ENCODE measurements at regions not wholly inside any gene's neighbourhood (a gene's known extent, or its start where the extent isn't known, plus 50 kb on each side); places are given as distances from the start of the nearest gene placed in this dataset.

DNA sequence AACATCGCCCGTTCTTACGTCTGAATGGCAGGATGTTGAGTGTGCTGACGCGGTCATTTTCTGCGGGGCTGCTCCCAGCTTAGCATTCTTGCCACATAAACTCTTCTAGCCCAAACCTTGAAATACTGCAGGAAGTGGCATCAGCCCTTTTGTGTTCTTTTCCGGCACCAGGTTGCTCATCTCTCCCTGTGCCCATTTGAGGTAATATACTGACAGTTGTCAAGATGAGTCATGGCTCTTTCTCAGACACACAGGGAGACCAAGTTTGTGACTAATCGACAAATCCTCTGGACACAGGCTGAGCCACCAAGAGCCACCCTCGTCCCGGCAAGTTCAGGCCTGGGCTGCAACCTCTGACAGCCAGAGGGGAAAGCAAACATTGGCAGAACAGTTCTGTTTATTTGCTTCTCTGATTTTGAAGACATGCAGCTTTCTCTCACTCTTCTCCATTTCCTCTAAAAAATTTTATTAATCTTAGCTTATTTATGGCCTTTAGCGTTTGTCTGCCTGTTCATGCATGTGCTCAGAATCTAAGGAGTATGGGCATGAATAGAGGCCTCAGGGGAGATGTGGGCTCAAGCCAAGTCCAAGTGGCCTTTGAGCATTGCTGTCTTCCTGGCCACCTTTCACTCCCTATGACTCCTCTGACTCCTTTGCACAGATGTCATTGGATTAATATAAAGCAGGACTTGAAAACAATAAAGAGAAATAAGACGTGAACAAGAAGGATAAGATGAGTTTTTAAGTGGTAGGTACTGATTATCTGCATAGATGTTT, 328.2 kb upstream of the JAG1 start:
- TF ChIP-seq OSR1 (CRISPR knock-in tag; IDR thresholded peaks at IDR 0.05) (no peak), SNAI2 (CRISPR knock-in tag; IDR thresholded peaks at IDR 0.05) (no peak), ZC3H10 (CRISPR knock-in tag; IDR thresholded peaks at IDR 0.05) (no peak), ZNF8 (CRISPR knock-in tag; IDR thresholded peaks at IDR 0.05) (no peak), ZFP3 (CRISPR knock-in tag; IDR thresholded peaks at IDR 0.05) (no peak), ZNF70 (CRISPR knock-in tag; IDR thresholded peaks at IDR 0.05) (no peak), GLIS3 (CRISPR knock-in tag; IDR thresholded peaks at IDR 0.05) (no peak), ZFP30 (CRISPR knock-in tag; IDR thresholded peaks at IDR 0.05) (no peak), PPARA (CRISPR knock-in tag; IDR thresholded peaks at IDR 0.05; ENCODE audit: borderline replicate concordance) (no peak), CSDC2 (CRISPR knock-in tag; IDR thresholded peaks at IDR 0.05) (no peak), RARB (CRISPR knock-in tag; IDR thresholded peaks at IDR 0.05) (no peak)
- TF ChIP-seq, protein P1, sequence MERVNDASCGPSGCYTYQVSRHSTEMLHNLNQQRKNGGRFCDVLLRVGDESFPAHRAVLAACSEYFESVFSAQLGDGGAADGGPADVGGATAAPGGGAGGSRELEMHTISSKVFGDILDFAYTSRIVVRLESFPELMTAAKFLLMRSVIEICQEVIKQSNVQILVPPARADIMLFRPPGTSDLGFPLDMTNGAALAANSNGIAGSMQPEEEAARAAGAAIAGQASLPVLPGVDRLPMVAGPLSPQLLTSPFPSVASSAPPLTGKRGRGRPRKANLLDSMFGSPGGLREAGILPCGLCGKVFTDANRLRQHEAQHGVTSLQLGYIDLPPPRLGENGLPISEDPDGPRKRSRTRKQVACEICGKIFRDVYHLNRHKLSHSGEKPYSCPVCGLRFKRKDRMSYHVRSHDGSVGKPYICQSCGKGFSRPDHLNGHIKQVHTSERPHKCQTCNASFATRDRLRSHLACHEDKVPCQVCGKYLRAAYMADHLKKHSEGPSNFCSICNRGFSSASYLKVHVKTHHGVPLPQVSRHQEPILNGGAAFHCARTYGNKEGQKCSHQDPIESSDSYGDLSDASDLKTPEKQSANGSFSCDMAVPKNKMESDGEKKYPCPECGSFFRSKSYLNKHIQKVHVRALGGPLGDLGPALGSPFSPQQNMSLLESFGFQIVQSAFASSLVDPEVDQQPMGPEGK (CRISPR knock-in tag; IDR thresholded peaks at IDR 0.05; ENCODE audit: borderline replicate concordance): no peak
- TF ChIP-seq, protein P2, sequence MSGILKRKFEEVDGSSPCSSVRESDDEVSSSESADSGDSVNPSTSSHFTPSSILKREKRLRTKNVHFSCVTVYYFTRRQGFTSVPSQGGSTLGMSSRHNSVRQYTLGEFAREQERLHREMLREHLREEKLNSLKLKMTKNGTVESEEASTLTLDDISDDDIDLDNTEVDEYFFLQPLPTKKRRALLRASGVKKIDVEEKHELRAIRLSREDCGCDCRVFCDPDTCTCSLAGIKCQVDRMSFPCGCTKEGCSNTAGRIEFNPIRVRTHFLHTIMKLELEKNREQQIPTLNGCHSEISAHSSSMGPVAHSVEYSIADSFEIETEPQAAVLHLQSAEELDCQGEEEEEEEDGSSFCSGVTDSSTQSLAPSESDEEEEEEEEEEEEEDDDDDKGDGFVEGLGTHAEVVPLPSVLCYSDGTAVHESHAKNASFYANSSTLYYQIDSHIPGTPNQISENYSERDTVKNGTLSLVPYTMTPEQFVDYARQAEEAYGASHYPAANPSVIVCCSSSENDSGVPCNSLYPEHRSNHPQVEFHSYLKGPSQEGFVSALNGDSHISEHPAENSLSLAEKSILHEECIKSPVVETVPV (CRISPR knock-in tag; IDR thresholded peaks at IDR 0.05): no peak
